GM19467 (cell line): ENCODE measurements at regions not wholly inside any gene's neighbourhood (a gene's known extent, or its start where the extent isn't known, plus 50 kb on each side); places are given as distances from the start of the nearest gene placed in this dataset.
"Not testable (repeated sequence)": the region's sequence is repeated elsewhere in the genome, so short reads cannot be mapped to it uniquely, and the experiment has no call there.

Source experiments
- ATAC-seq: cut with Tn5 transposase; IDR thresholded peaks from one replicate; pipeline ENCODE4 v1.9.1; 2021; ENCODE audit warnings: mild to moderate bottlenecking, moderate library complexity; ENCODE audit not compliant: unreplicated experiment

- no peak for ATAC-seq
Measured at GRCh38 chr7:121623130-121623872, 227.2 kb upstream of the FAM3C start.

GRCh38 chr7:121621937-121622336 is 225.8 kb upstream of the FAM3C start:
- no peak for ATAC-seq

- no peak for ATAC-seq
Measured at GRCh38 chr7:121620953-121621606, 225.0 kb upstream of the FAM3C start.

- no peak for ATAC-seq
Measured at GRCh38 chr7:121620206-121620605, 224.1 kb upstream of the FAM3C start.

- no peak for ATAC-seq
Measured at GRCh38 chr7:121618182-121618581, 222.1 kb upstream of the FAM3C start.

GRCh38 chr7:121610243-121610642 is 214.1 kb upstream of the FAM3C start:
- ATAC-seq = no peak

GRCh38 chr7:121609208-121609607 is 213.1 kb upstream of the FAM3C start:
- no peak for ATAC-seq

GRCh38 chr7:121608785-121609184 is 212.7 kb upstream of the FAM3C start:
- ATAC-seq = no peak

- ATAC-seq = not testable (repeated sequence)
Measured at GRCh38 chr7:121608183-121608582, 212.1 kb upstream of the FAM3C start.

GRCh38 chr7:121605317-121605680 is 209.2 kb upstream of the FAM3C start:
- no peak for ATAC-seq

GRCh38 chr7:121604627-121605316 is 208.7 kb upstream of the FAM3C start:
- no peak for ATAC-seq

- ATAC-seq = no peak
Measured at GRCh38 chr7:121603886-121604285, 207.8 kb upstream of the FAM3C start.

- ATAC-seq = no peak
Measured at GRCh38 chr7:121599887-121600286, 203.8 kb upstream of the FAM3C start.

- no peak for ATAC-seq
Measured at GRCh38 chr7:121595758-121596696, 199.9 kb upstream of the FAM3C start.

- no peak for ATAC-seq
Measured at GRCh38 chr7:121591926-121592325, 195.8 kb upstream of the FAM3C start.

GRCh38 chr7:121587435-121587834 is 191.3 kb upstream of the FAM3C start:
- no peak for ATAC-seq

- no peak for ATAC-seq
Measured at GRCh38 chr7:121582258-121582657, 186.2 kb upstream of the FAM3C start.

GRCh38 chr7:121579639-121580038 is 183.5 kb upstream of the FAM3C start:
- no peak for ATAC-seq

GRCh38 chr7:121578669-121579068 is 182.6 kb upstream of the FAM3C start:
- ATAC-seq = no peak

- ATAC-seq = no peak
Measured at GRCh38 chr7:121576148-121576917, 180.2 kb upstream of the FAM3C start.
